Fibroblast of the conjunctiva (primary cell): ENCODE measurements at regions not wholly inside any gene's neighbourhood (a gene's known extent, or its start where the extent isn't known, plus 50 kb on each side); places are given as distances from the start of the nearest gene placed in this dataset.
A peak's percentile ranks its signal among the peaks of the same experiment; 100 is the strongest.
"Not testable (repeated sequence)": the region's sequence is repeated elsewhere in the genome, so short reads cannot be mapped to it uniquely, and the experiment has no call there.

Source experiments
- DNase-seq: peaks from one replicate; pipeline ENCODE4 v3.0.0-alpha.2; 2010; ENCODE audit warnings: low read depth

DNA sequence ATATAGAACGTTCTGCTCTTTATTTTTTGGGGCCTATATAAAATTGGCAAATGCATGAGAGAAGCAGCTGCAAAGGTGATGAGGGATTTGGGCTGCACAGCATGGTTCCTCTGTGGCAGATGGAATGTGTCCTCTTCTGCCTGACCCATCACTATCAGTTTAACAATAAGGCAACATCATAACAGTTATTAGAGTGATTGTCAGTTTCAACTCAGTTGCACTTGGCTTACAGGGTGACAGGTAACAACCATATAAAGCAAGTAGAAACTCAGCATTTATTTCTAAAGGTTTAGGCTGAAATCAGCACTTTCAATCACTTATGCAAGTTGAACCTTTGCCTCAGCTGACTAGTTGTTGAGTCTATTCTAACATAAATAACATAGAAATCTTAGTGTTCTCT lies 935.4 kb upstream of the CHORDC1 start:
- no peak for DNase-seq

DNA sequence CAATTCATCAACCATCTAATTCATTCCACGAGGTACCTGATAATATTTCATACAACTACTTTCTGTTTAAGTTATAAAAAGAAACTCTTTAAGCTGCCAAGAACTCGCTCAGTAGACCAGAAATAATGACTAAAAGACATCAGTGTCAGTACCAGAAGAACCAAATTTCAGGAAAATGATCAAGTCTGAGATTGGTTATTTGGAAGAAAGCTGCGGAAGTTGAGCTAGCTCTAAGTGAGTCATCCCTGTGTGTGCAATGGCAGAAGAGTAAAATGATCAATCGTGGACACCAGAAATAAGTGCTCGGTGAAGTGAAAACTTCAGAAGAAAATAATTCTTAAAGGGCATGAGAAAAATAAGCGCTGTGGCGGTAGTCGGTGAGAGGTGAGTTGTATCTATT lies 933.2 kb upstream of the CHORDC1 start:
- no peak for DNase-seq

DNA sequence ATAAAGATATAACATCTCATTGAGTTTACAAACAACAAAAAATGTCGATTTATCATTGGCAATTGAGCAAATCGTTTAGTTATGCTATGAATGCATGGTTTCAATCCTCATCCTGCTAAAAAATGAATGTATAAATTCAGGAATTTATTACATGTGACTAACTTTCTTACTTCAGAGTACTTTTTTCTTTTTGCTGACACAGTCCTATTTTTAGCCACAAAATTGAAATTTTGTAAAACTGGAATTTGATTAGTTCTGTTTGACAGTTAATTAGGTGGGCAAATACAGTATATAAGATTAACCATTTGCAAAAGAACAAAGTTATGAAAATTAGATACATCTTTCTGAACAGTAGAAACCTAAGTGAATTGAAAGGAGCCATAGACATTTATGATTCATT lies 925.0 kb upstream of the CHORDC1 start:
- no peak for DNase-seq

DNA sequence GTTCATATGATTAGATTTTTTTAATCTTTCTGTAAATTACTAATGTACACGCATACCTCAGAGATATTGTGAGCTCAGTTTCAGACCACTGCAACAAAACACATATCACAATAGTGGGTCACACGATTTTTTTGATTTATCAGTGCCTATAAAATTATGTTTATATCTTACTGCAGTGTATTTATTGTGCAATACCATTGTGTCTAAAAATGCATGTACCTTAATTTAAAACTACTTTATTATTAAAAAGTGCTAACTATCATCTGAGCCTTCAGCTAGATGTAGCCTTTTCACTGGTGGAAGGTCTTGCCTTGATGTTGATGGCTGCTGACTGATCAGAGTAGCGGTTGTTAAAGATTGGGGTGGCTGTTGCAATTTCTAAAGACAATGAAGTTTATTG lies 918.8 kb upstream of the CHORDC1 start:
- DNase-seq: no peak

DNA sequence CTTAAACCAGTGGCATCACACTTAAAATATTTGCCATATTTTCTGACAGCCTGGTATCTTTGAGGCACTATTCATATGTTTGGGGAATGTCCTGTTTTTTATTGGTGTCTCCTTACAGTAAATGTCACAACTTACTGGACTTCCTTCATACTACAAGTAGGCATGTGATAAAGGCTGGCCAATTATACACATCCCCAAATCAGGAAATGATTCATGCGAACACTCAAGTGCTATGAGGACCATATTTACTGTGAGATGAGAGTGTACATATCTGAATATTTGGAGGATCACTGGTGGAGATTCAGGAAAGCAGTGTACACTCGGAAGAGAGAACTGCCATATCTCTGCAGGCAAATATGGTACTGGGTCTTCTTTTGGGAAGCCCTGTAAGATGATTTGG lies 913.8 kb upstream of the CHORDC1 start:
- DNase-seq: no peak

DNA sequence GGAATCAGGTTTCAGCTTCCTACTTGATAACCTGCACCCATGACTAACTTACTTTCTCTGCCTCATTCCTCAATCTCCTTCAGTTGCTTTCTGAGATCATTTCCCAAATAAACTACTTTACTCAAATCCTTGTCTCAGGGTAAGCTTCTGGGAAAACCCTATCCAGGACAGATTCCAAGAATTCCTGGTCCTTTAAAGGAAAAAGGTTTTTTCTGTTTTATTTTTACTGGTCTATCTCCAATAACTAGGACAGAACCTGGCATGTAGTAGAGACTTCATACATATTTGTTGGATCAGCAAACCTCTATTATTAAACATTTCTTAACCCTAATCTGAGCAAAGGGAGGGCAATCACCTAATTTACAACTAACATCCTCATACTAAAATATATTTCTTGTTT lies 910.5 kb upstream of the CHORDC1 start:
- no peak for DNase-seq

DNA sequence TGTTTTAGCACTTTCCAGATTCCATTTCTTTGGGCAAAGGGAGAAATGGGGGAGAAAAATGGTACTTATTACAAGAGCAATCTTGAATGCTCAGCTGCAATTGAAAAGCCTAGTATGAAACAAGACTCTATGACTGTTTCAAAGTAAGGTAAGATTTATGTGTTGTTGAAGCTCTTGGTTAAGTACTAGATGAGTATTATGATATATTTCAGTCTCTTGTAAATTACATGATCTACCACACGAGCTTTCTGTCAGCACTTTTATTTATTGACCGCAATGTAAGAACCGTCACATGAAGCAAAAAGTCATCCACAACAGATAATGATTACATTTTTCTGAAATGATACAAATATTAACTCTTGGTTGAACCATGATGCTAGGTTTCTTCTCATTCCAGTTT lies 906.7 kb upstream of the CHORDC1 start:
- no peak for DNase-seq

DNA sequence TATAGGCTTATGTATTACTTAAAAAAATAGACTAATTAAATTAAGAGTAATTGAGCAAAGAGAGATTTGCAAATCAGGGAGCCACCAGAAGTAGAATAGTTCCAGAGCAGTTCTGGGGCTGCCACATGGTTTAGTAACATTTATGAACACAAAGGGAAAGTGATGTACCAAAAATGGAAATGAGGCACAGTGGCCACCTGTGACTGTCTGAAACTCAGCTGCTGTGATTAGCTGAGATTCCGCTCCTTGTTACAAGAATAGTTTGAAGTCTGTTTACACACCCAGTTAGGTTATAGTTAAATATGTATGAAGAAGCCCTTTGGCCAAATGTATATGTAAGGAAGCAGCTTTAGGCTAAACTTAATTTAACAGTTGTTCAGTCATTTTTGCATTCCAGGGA lies 901.5 kb upstream of the CHORDC1 start:
- no peak for DNase-seq

DNA sequence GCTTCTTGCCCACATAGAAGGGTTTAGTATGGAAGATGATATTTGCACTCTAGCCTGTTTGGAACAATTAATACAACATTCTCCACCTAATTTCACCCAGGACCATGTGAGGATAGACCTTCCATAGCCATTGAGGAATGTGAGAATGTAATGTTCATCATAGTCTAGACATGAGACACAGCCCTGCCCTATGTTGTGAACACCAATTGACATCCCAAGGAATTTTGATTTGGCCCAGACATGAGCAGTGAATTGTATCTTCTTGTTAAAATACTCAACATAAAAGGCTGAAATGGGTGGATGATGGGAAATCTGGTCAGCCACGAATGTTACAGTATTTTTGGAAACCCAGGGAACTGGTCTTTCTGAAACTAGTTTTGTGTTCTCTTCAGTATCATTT lies 892.3 kb upstream of the CHORDC1 start:
- no peak for DNase-seq

DNA sequence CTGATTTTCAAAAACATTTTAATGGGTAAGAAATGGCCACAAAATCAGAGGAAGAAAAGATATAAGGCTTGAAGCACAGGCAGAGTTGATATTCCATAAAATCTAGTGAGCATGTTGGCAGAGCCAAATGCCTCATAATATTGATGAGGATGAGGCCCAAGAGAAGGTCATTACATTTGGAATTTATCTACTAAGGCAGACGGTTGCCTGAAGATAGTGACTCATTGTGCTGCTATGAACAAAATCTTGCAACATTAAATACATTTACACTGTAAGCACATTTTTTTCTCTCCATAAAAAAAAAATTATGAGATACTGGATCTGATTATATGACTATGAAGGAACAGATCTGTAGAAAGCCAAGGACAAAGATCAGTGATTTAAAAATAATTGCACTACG lies 881.4 kb upstream of the CHORDC1 start:
- peak; percentile 41 for DNase-seq

DNA sequence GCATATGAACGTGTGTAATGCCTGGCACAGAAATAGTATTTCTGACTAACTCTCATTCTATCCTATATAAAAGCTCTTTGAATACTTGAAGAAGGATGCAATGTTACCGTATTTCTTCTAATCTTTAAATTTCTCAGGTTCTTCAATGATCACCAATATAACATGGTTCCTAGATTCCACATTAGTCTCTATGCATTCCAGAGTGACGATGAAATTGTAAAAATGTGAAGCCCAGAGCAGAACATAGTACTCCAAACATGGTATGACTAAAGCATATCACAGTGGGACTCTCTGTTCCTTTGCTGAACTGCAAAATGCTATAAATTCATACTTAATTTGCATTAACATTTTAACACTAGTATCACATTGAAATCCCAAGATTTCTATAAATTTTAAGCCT lies 877.6 kb upstream of the CHORDC1 start:
- DNase-seq: no peak

DNA sequence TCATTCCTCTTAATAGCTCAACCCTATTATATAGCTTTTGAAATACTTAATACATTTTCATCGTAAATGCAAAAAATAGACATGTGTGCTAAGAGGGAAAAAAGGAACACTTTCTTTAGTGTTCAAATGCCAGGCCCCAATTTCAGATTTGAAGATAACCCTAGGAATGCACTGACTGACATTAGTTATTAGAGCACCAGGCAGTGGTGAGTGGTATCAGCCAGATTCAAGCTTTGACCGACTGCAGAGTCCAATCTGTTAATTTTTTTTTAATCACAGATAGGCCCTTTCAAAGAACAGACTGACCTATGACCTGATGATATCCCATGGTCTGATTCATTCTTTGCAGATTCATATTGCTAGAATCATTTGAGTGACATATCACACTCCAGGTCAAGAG lies 874.2 kb upstream of the CHORDC1 start:
- no peak for DNase-seq

DNA sequence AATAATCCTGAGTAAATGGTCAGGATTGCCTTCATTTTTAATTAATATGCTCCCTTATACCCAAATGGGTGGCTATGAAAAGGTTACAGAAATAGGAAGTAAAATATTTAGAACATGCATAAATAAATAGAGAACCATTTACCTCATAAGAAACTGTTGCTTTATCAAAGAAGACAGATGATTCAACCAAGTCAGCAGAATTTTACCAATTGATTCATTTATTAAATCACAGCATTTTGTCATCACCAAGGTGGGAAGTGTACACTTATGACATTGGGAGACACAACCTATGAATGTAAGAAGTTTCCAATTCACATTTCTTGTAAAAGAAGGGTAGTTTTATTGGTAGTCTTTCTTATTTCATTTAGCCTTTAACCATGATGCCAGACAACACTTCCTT lies 870.3 kb upstream of the CHORDC1 start:
- no peak for DNase-seq

DNA sequence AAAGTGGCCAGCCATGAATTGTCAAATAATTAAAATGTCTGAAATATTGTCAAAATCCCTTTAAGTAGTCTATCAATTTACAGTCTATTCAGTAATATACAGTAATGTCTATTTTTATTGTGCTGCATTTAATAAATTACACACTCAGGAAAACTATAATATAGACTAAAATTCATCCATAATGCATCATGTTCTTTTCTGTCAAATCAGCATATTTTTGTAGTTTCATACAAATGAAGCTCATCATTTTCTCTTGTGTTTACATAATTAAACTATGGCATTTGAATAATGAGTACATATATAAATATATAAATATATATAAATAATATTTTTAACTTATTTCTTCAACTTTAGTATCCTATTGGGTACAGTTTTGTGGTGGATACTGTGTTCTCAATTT lies 868.7 kb upstream of the CHORDC1 start:
- DNase-seq: no peak

DNA sequence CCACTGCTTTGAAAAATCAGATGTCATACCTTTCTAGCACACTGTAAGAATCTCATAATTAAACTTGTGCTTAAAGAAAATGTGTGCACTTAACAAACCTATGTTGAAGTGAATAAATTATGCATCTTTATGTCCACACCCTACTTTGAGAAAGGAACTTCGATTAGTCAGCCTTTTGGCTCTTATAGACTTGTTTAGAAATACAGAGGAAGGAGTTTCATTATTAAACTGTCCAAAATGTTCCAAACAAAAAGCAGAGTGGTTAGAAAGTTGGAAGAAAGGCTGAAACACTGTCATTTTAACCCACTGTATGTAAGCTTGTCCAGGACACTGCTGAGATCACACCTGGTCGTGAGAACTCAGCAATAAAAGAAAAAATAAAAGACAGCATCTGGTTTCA lies 863.2 kb upstream of the CHORDC1 start:
- DNase-seq: peak; percentile 12

DNA sequence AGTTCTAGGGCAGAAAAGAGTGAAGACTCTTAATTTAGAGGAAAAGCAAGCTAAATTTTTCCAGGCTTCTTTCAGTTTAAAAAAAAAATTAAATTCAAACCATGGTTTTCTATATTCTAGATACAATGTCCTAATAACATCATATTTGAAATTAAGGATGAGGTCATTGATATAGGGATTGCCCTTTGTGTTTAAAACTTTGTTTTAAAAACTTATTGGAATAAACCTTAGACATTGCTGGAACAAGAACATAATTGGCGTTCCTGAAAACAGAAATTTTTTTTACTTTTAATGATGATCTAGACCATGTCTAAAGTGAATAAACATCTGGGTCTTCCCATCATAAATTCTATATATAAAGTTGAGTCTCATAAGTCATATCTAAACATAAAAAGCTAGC lies 859.4 kb upstream of the CHORDC1 start:
- no peak for DNase-seq

DNA sequence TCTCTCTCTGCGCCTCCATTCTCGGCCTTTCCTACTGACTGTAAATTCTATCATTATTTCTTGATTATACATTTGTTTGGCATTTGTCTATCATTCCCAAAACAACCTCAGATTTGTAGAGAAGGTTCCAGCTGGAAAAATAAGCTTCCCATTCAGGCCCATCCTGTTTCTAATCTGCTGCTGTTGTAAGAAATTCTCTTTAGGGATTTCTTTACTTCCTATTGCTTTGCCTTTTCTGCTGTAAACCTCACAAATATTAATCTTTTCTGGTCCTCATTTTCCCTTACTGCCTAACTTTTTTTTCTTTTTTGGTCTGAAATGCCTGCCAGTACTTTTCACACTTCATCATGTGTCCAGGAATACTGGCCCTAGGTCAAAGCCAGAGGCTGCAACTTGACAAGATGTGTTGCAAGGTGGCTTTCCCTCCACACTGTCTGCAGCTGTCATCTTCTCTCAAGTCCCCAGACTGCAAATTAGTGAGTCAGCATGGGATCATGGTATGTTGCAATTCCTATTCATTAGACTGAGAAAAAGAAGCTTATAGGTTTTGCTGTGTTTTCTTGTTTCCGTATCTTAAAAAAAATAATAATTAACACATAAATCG lies 858.7 kb upstream of the CHORDC1 start:
- DNase-seq: peak; percentile 61

DNA sequence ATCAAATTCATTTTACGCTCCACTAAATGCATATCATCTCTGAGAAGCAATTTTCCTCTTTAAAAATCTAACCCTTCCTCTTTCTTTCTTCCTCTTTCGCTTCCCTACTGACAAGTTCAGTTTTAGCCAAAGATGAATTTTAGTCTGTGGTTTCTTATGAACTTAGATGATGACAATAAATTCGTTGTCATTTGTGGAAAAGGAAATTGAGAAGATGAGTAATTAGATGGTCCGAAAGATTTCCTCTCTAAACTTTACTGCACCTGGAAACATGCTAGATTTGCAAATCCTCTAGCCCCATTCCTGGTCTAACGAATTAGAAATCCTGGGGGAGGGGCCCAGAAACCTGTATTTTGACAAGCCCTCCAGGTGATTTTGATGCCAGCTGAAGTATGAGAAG lies 855.4 kb upstream of the CHORDC1 start:
- DNase-seq: no peak

DNA sequence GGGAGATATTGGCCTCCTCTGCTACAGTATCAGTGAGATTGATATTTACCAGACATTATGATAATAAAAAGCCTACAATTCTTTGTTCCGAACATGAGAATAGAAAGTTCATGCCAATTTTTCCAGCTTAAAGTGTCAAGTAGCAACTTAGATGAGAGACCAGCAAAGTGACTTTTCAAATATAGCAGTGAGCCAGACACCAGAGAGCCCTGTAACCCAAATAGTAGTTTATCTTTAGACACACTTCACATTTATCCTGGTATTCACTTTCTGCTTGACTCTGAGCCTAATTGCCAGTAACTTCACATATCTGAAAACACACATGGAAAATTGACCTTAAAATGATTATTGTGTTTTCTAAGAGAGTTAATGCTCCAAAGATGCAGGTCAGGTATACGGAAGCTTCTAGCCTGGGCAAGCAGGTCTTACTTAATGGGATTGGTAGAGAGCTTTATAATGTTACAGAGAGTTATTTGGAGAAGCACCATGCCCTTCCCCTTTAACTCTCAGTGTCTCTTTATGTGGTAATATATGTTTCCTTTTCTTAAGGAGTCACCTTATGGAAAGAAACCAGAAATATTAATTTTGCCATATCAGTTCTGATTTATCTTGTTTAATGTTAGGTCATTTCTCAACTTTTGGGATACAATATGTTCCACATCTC lies 852.3 kb upstream of the CHORDC1 start:
- DNase-seq: no peak

DNA sequence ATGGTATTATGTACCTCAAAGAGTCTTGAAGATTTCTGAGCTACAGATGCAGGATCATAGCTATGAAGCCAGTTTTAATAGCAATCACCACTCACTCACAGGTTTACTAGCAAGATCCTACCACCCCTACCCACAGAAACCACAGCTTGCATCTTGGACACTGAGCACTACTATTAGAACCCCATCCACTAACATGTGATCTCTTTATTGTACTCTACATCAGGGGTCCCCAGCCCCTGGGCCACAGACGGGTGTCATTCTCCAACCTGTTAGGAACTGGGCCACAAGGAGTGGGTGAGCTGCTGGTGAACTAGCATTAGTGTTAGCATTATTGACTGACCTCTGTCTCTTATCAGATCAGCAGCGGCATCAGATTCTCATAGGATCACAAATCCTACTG lies 844.8 kb upstream of the CHORDC1 start:
- no peak for DNase-seq

DNA sequence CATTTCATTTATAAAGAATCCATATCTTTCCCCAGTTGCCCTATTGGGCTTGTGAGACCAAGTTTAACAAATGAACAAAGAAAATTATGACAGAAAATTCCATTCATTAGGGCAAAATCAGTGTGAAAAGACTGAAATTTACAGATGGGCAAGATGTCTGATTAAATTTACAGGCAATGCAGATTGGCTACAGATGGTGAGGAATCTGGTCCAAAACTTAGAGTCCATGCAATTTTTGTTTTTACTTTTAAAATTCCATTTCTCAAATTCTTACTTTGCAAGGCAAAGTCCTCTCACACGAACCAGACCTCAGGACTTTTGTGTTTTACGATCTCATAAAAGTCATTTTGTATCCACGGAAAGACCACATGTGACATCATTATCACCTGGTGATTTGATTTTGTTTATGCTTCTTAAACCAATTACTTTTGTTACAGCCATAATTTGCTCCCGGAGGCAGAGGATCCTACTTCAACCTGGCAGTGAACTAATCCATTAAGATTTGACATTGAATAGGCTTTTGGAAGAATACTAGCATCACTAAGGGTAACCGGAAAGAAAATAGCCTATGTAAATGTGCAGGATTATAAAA lies 843.7 kb upstream of the CHORDC1 start:
- DNase-seq: no peak

DNA sequence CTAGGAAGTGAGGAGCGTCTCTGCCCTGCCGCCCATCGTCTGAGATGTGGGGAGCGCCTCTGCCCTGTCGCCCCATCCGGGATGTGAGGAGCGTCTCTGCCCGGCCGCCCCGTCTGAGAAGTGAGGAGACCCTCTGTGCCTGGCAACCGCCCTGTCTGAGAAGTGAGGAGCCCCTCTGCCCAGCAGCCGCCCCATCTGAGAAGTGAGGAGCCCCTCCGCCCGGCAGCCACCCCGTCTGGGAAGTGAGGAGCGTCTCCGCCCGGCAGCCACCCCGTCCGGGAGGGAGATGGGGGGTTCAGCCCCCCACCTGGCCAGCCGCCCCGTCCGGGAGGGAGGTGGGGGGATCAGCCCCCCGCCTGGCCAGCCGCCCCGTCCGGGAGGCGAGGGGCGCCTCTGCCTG lies 840.5 kb upstream of the CHORDC1 start:
- not testable (repeated sequence) for DNase-seq

DNA sequence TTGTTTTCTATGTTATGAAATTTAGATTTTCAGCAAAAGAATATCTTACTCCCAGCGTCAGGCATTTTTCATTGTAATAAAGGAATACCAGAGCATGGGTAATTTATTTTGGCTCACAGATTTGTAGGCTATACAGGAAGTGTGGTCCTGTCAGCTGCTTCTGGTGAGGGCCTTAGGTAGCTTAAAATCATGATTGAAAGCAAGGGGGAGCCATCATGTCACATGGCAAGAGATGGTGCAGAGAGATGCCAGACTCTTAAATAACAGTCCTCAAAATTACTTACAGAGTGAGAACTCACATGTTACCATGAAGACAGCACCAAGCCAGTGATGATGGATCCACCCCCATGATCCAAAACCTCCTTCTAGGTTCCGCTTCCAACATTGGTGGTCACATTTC lies 825.0 kb upstream of the CHORDC1 start:
- no peak for DNase-seq

DNA sequence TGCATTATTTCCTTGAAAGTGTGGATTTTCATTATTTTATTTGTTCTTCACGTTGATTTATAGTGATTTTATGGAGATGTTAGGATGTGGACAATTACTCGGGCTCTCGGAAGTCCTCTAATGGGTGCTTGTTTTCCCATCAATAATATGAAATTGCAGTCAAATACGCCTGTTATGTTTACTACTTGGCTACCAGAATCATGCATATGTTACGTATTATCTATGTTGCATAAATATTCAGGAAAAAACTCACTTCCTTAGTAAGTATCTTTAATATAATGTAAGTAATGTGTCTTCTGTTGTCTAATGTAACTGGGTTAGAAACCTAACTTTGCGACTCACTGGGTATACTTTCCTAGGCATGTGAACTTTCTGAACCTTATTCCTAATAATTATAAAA lies 823.4 kb upstream of the CHORDC1 start:
- DNase-seq: no peak
